ENCODE measurements at regions not wholly inside any gene's neighbourhood (a gene's known extent, or its start where the extent isn't known, plus 50 kb on each side); places are given as distances from the start of the nearest gene placed in this dataset.

- TF ChIP-seq, protein P1, sequence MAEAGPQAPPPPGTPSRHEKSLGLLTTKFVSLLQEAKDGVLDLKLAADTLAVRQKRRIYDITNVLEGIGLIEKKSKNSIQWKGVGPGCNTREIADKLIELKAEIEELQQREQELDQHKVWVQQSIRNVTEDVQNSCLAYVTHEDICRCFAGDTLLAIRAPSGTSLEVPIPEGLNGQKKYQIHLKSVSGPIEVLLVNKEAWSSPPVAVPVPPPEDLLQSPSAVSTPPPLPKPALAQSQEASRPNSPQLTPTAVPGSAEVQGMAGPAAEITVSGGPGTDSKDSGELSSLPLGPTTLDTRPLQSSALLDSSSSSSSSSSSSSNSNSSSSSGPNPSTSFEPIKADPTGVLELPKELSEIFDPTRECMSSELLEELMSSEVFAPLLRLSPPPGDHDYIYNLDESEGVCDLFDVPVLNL (CRISPR knock-in tag; IDR thresholded peaks at IDR 0.05; ENCODE audit: borderline replicate concordance, low read depth): no peak
- no peak for TF ChIP-seq SMAD3 (CRISPR knock-in tag; IDR thresholded peaks at IDR 0.05; ENCODE audit: borderline replicate concordance)
- no peak for TF ChIP-seq CTCF (IDR thresholded peaks at IDR 0.05)
- no peak for TF ChIP-seq ATF3 (CRISPR knock-in tag; conservative IDR thresholded peaks at IDR 0.05)
- TF ChIP-seq TEAD4 (CRISPR knock-in tag; IDR thresholded peaks at IDR 0.05): no peak
- TF ChIP-seq ZNF121 (CRISPR knock-in tag; IDR thresholded peaks at IDR 0.05): no peak
- TF ChIP-seq, protein P2, sequence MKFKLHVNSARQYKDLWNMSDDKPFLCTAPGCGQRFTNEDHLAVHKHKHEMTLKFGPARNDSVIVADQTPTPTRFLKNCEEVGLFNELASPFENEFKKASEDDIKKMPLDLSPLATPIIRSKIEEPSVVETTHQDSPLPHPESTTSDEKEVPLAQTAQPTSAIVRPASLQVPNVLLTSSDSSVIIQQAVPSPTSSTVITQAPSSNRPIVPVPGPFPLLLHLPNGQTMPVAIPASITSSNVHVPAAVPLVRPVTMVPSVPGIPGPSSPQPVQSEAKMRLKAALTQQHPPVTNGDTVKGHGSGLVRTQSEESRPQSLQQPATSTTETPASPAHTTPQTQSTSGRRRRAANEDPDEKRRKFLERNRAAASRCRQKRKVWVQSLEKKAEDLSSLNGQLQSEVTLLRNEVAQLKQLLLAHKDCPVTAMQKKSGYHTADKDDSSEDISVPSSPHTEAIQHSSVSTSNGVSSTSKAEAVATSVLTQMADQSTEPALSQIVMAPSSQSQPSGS (CRISPR knock-in tag; IDR thresholded peaks at IDR 0.05; ENCODE audit: borderline replicate concordance, low read depth): no peak
- no peak for TF ChIP-seq PRRX2 (CRISPR knock-in tag; IDR thresholded peaks at IDR 0.05)
- TF ChIP-seq, protein P3, sequence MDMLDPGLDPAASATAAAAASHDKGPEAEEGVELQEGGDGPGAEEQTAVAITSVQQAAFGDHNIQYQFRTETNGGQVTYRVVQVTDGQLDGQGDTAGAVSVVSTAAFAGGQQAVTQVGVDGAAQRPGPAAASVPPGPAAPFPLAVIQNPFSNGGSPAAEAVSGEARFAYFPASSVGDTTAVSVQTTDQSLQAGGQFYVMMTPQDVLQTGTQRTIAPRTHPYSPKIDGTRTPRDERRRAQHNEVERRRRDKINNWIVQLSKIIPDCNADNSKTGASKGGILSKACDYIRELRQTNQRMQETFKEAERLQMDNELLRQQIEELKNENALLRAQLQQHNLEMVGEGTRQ (CRISPR knock-in tag; IDR thresholded peaks at IDR 0.05): no peak
- TF ChIP-seq NFE2L1 (CRISPR knock-in tag; IDR thresholded peaks at IDR 0.05): no peak
- TF ChIP-seq ZNF232 (CRISPR knock-in tag; IDR thresholded peaks at IDR 0.05): no peak
- no peak for TF ChIP-seq SP1 (CRISPR knock-in tag; conservative IDR thresholded peaks at IDR 0.05)
- no peak for TF ChIP-seq KAT7 (CRISPR knock-in tag; IDR thresholded peaks at IDR 0.05; ENCODE audit: borderline replicate concordance)
Measured at GRCh38 chr6:132219901-132220300, 181.4 kb downstream of the MOXD1 start.
